ENCODE measurements at regions not wholly inside any gene's neighbourhood (a gene's known extent, or its start where the extent isn't known, plus 50 kb on each side); places are given as distances from the start of the nearest gene placed in this dataset.

DNA sequence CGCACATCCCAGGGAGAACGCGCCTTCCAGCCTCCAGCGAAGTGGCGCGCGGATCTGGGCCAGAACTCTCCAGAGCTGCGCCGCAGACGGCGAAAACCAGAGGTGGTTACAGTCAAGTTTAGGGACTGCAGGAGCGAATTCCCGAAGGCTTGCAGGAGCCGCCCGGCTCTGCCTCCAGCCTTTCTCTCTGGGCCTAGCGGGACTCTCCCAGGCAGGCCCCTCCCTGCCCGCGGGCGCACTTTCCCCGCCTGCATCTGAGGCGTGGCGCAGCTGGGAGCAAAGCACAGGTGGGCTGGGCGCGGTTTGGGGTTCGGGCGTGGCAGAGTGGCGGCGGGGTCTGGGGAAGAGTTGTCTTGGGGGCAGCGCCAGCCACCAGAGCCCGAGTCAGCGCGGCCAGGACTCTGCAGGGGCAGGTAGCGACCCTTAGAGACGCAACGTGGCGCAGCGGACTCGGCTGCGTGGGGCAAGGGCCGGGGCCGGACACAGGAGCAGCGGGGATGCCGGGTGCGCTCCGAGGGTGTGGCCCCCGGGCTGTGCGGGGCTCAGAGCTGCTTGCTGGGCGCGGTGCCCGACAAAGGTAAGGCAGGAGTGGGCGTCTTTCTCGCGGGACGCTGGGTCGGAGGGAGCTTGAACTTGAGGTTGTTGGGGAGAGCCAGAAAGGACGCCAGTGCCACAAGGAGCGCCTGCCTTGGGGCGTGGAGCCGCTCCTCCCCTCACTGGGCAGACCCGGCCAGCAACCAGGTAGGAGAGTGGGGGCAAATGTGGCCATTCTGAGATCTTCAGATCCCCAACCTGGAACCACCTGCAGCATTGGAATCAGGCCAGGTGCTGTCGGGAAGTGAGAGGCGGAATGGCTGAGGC lies 1126.0 kb downstream of the AACS start:
- TF ChIP-seq CTCF (conservative IDR thresholded peaks at IDR 0.05) = no peak
- no peak for TF ChIP-seq ZFX (IDR thresholded peaks at IDR 0.05)
